ENCODE measurements at regions not wholly inside any gene's neighbourhood (a gene's known extent, or its start where the extent isn't known, plus 50 kb on each side); places are given as distances from the start of the nearest gene placed in this dataset.
"Not testable (repeated sequence)": the region's sequence is repeated elsewhere in the genome, so short reads cannot be mapped to it uniquely, and the experiment has no call there.

GRCh38 chr6:48986845-48987244 lies 476.2 kb downstream of the MMUT start:
- no peak for DNase-seq

DNA sequence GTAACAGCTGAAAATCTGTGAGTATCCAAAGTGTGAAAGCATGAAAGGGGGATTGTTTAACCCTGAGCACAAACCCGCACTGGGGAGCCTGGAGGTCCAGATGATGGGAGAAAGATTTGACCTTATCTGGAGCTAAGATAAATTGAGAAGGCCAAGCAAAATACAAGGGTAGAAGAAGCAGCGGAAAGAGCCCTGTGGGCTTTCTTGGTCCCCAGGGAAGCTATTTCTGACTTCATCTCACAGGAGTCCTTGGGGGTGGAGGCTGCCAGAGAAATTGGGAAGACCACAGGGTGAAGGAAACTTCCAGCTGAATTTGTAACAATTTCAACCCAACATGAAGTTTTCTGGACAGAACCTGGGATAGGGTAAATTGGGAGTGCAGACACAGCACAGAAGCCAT lies 476.9 kb downstream of the MMUT start:
- no peak for DNase-seq

DNA sequence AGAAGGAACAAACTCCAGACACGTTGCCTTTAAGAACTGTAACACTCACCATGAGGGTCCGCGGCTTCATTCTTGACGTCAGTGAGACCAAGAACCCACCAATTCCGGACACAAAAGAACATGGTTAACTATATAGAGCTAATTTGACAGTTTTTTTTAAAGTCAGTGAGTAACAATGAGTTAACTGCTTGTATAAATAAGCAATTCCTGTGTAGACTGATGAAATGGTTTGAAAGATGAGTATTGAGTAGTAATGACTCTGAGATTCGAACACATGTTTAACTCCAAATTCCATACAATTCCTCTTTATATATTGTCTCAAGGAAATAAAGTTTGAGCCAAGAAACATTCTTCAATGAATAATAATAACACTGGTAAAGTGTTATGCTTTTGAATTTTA lies 478.0 kb downstream of the MMUT start:
- DNase-seq: no peak

- DNase-seq: not testable (repeated sequence)
These were observed 479.1 kb downstream of the MMUT start for GRCh38 chr6:48983968-48984367.

- DNase-seq: no peak
These were observed 479.7 kb downstream of the MMUT start for GRCh38 chr6:48983377-48983776.

DNA sequence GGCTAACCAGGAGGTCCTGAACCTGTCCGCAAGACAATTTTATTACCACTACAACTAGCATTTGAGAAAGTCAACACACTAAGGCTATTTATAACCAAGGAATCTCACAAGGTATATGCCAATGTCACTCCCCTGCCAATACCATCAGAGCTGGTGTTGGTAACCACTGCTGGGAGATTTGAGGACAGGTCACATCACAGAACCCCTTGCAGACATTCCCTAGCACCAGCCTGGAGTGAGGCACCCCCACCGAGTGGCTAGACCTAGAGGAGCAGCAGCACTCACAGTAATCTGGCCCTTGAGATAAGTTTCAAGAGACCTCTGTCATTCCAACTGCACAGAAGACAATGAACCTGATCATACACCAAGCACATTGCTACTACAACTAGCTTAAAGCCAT lies 483.2 kb downstream of the MMUT start:
- DNase-seq: no peak

GRCh38 chr6:48979085-48979484 lies 484.0 kb downstream of the MMUT start:
- DNase-seq: no peak

GRCh38 chr6:48978016-48978415 lies 485.0 kb downstream of the MMUT start:
- DNase-seq: no peak

GRCh38 chr6:48977573-48977972 lies 485.5 kb downstream of the MMUT start:
- DNase-seq: no peak

DNA sequence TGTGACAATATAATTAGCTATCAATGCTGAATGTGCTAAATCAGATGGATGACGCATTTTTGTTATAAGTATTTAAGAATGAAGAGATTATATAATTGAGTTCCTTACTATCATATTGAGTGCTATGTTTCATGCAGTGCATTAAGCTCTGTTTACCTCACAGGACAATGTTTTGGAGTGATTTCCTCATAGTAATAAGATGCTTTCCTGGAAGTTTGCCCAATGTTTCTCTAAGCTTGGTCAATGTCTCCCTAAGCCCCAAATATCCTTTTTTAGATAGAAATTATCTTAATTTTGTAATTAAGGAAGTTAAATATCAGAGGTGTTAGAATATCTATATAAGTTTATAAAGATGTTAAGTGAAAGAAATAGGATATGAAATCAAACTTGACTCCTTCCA lies 489.6 kb downstream of the MMUT start:
- DNase-seq: no peak

DNA sequence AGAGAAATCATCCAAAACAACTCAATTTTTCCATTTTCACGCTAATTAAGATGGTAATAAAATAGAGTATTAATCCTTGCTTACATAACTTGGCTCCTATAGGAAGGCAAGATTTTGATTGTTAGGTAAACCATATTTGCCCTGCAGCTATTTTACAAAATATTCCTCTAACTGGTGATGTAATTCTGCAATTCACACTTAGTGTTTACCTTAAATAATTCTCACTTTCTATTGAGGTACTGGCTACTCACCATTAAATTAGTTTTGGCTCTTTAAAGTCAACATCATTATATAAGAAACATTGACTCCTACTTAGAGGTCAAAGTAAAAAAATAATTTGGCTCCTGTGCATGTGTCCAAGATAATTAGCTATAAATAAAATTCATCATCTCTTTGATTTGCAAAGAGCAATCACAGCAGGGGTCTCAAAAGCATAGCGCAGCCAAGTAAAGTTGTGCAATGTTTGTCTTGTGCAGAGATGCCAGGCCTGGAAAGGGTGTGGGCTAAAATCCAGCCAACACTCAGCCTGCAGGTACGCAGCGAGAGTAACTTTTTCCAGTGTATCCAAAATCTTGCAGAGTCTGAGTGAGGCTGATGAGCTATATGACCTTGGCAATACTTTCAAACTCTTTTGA lies 501.2 kb downstream of the MMUT start:
- peak; percentile 31 to 75 for DNase-seq

GRCh38 chr6:48959251-48960060 lies 503.6 kb downstream of the MMUT start:
- no peak for DNase-seq

DNA sequence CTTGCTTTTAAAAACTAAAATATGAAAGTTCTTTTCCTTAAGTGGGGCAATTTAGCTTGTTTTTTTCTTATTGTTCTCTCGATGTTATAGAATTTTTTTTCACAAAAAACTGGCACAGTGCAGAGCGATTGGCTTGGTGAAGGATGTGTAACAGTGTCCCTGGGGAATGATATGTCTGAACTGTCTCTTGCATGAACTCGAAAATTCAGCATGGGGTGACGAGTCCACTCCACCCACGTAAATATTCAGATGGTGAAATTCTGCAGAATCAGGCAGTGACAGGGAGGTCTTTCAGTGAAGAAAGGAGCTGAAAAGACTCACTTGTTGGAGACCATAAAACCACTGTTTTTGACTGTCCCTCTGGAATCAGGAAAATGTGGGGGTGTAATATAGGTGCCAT lies 505.3 kb downstream of the MMUT start:
- no peak for DNase-seq

GRCh38 chr6:48951917-48952316 lies 511.1 kb downstream of the MMUT start:
- DNase-seq: no peak

GRCh38 chr6:48944276-48944675 lies 518.8 kb downstream of the MMUT start:
- DNase-seq: peak; percentile 4 to 46

GRCh38 chr6:48933136-48933535 lies 529.9 kb downstream of the MMUT start:
- DNase-seq: no peak

DNA sequence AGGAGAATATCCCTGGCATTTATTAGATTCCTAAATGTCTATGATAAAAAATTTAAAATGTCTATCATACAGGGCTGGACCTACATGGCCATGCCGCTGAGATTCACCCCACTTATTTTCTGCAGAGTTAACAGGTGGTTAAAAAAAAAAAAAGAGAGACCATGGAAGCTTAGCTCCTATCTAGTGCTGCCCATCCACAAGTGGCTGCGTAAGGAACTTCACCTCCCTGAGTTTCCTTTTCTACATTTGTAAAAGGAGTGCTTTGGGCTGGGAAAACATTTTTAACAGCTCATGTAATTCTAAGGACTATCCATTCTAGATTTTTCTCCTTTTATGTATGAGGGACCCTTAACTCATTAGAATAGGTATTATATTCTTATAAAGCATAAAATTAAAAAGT lies 534.1 kb downstream of the MMUT start:
- no peak for DNase-seq

DNA sequence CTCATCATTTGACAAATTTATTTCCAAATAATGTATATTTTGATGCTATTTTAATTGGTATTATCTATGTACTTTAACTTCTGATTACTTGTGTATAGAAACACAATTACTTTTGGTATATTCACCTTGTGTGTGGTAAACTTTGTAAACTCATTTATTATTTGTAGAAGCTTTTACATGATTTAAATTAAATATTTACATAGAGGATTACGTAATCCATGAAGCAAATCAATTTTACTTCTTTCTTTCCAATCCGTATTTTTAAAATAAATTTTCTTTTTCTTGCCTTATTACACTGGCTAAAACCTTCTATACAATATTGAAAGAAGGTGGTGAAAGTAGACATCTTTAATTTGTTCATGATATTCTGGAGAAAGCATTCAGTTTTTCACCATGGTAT lies 540.2 kb downstream of the MMUT start:
- no peak for DNase-seq

- DNase-seq: no peak
These were observed 543.5 kb downstream of the MMUT start for GRCh38 chr6:48919555-48919954.

DNA sequence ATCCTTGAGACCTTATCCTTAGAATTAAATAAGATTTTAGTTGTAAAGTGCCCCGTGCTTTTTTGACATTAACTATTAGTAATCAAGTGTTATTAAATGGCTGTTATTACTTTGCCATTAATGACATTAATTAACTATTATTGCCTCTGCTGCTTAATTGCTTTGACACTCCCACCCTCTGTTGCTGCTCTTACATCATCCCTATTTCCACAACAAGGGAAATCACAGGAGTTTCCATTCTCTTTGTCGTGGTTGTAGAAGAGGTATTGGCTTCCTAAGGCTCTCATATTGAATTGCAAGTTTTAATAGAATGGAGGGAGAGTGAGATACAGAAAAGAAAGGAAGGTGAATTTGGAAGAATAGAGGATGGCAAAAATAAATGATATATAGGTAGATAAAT lies 545.8 kb downstream of the MMUT start:
- DNase-seq: no peak

DNA sequence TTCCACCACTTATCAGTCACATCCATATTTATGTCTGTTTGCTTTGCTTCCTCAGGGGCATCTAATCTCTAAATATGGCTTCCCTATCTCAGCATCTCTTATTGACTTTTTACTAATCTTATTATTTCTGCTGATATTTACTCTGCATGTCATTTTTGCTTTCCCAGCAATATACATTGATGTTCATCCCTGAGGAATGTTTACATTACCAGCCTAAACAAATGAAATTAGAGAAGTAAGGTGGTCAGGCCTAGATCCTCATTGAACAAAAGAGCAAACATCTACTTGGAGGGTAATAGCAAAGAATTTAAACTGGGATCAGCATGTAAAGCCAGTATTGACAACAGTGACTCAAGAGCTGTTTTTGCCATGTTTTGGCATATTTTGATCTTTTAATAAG lies 546.4 kb downstream of the MMUT start:
- DNase-seq: peak in 1 of 2 experiments; percentile 29

GRCh38 chr6:48915591-48915990 lies 547.5 kb downstream of the MMUT start:
- DNase-seq: no peak

- no peak for DNase-seq
These were observed 550.5 kb downstream of the MMUT start for GRCh38 chr6:48912503-48912902.

DNA sequence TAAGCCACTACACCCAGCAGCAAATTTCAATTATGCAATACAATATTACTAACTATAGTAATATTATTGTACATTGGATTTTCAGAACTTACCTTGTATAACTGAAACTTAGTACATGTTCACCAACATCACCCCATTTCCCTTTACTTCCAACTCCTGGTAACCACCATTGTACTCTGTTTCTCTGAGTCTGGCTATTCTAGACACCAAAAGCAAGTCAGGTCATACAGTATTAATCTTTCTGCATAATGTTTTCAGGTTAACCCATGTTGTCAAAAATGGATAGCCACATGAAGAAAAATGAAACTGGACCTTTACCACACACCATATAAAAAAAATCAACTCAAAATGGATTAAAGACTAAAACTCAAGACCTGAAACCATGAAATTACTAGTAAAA lies 558.2 kb downstream of the MMUT start:
- DNase-seq: no peak

DNA sequence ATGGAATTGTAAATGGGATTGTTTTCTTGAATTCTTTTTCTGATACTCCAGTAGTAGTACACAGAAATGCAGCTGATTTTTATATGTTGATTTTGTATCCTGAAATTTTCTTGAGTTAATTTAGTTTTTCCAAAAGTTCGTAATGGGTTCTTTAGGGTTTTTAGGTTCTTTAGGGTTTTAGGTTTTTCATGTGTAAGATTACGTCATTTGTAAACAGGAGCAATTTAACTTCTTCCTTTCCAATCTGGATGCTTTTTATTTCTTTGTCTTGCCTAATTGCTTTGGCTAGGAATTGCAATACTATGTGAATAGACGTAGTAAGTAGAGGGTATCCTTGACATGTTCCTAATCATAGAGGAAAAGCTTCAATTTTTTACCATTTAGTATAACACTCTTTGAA lies 568.6 kb downstream of the MMUT start:
- no peak for DNase-seq
